Fibroblast of skin of left quadriceps (primary cell): ENCODE measurements at regions not wholly inside any gene's neighbourhood (a gene's known extent, or its start where the extent isn't known, plus 50 kb on each side); places are given as distances from the start of the nearest gene placed in this dataset.
"Not testable (repeated sequence)": the region's sequence is repeated elsewhere in the genome, so short reads cannot be mapped to it uniquely, and the experiment has no call there.

Source experiments
- DNase-seq, 2 experiments: peaks; one replicate each; pipeline ENCODE4 v3.0.0-alpha.2; 2013; ENCODE audit warnings: low read depth in 2 of 2

- DNase-seq, result no peak
Measured at GRCh38 chr1:215287362-215287761, 204.8 kb downstream of the KCNK2 start.

- DNase-seq, result peak in 1 of 2 experiments; percentile 32
Measured at GRCh38 chr1:215290018-215290417, 207.5 kb downstream of the KCNK2 start.

- DNase-seq, result peak; percentile 44 to 53
Measured at GRCh38 chr1:215292932-215293331, 210.4 kb downstream of the KCNK2 start.

GRCh38 chr1:215306426-215306825 is 223.9 kb downstream of the KCNK2 start:
- no peak for DNase-seq

GRCh38 chr1:215321802-215322201 is 239.3 kb downstream of the KCNK2 start:
- no peak for DNase-seq

- DNase-seq, result not testable (repeated sequence)
Measured at GRCh38 chr1:215323992-215324391, 241.5 kb downstream of the KCNK2 start.

GRCh38 chr1:215330426-215330825 is 236.7 kb upstream of the KCTD3 start:
- no peak for DNase-seq

- no peak for DNase-seq
Measured at GRCh38 chr1:215344539-215344938, 222.6 kb upstream of the KCTD3 start.

- no peak for DNase-seq
Measured at GRCh38 chr1:215345208-215345607, 221.9 kb upstream of the KCTD3 start.

- peak; percentile 20 to 24 for DNase-seq
Measured at GRCh38 chr1:215345766-215346165, 221.3 kb upstream of the KCTD3 start.

GRCh38 chr1:215357901-215358300 is 209.2 kb upstream of the KCTD3 start:
- no peak for DNase-seq

GRCh38 chr1:215358356-215358755 is 208.7 kb upstream of the KCTD3 start:
- DNase-seq, result no peak

GRCh38 chr1:215360031-215360430 is 207.1 kb upstream of the KCTD3 start:
- no peak for DNase-seq

GRCh38 chr1:215360758-215361157 is 206.3 kb upstream of the KCTD3 start:
- DNase-seq, result no peak

GRCh38 chr1:215375381-215375780 is 191.7 kb upstream of the KCTD3 start:
- DNase-seq, result peak; percentile 51 to 54

- DNase-seq, result peak; percentile 92 to 93
Measured at GRCh38 chr1:215376544-215377264, 190.4 kb upstream of the KCTD3 start.

GRCh38 chr1:215377746-215378145 is 189.4 kb upstream of the KCTD3 start:
- peak; percentile 51 for DNase-seq

- no peak for DNase-seq
Measured at GRCh38 chr1:215380566-215380965, 186.5 kb upstream of the KCTD3 start.

- no peak for DNase-seq
Measured at GRCh38 chr1:215393476-215393875, 173.6 kb upstream of the KCTD3 start.

GRCh38 chr1:215394084-215394991 is 172.8 kb upstream of the KCTD3 start:
- no peak for DNase-seq

GRCh38 chr1:215397106-215397505 is 170.0 kb upstream of the KCTD3 start:
- no peak for DNase-seq

GRCh38 chr1:215397843-215398242 is 169.3 kb upstream of the KCTD3 start:
- DNase-seq, result no peak

- DNase-seq, result no peak
Measured at GRCh38 chr1:215399787-215400186, 167.3 kb upstream of the KCTD3 start.
